GM13977 (cell line): ENCODE measurements at regions not wholly inside any gene's neighbourhood (a gene's known extent, or its start where the extent isn't known, plus 50 kb on each side); places are given as distances from the start of the nearest gene placed in this dataset.

Experiments
- DNase-seq: peaks from one replicate; pipeline ENCODE4 v3.0.0; 2012; ENCODE audit warnings: low spot score
- CTCF ChIP-seq: IDR thresholded peaks from 2 replicates; pipeline ENCODE4 v1.5.1; 2012; ENCODE audit warnings: mild to moderate bottlenecking, control low read depth; ENCODE audit not compliant: insufficient read depth; ENCODE audit errors: extremely low read depth, missing control alignments
- in situ Hi-C: fragments of 300-500 bp; cut with MboI; formaldehyde crosslinking; loops from one replicate; pipeline ENCODE4 v1.12.0; 2022; ENCODE audit warnings: low sequenced_read_pairs, low pct_unique_long_range_greater_than_20kb, mixed read lengths, inconsistent platforms; ENCODE audit not compliant: unreplicated experiment

GRCh38 chr17:45733781-45734180, 50.3 kb upstream of the CRHR1 start:
- TF ChIP-seq CTCF: no peak
- in situ Hi-C loops: no loop called here
- no peak for DNase-seq
